Keratinocyte (primary cell): ENCODE measurements at regions not wholly inside any gene's neighbourhood (a gene's known extent, or its start where the extent isn't known, plus 50 kb on each side); places are given as distances from the start of the nearest gene placed in this dataset.

ENCODE experiments used
- DNase-seq: peaks from one replicate; pipeline ENCODE4 v3.0.0-alpha.2; 2011; ENCODE audit warnings: low read depth, missing footprints, low spot score
- FAIRE-seq: peaks from 2 replicates; lab custom pipeline; 2011; peaks lifted over from hg19 to GRCh38; lab: Jason Lieb, UNC
- H2AFZ ChIP-seq: 2 replicates; pipeline ENCODE4 v1.6.0; 2012; ENCODE audit warnings: low read length, control low read depth, inconsistent platforms; ENCODE audit not compliant: control insufficient read depth
- H3K27ac ChIP-seq: 2 replicates; pipeline ENCODE4 v1.5.1; 2011; ENCODE audit warnings: low read length; ENCODE audit not compliant: control insufficient read depth, insufficient read depth
- H3K27me3 ChIP-seq: 3 replicates; pipeline ENCODE4 v1.6.0; 2011; ENCODE audit warnings: low read length; ENCODE audit not compliant: control insufficient read depth, insufficient read depth; ENCODE audit errors: extremely low read depth
- H3K36me3 ChIP-seq, 2 experiments: 2 replicates in 1 of 2; 3 replicates in 1 of 2; pipeline ENCODE4 v1.5.1; 2011; ENCODE audit warnings: low read length in 2 of 2, mild to moderate bottlenecking in 1 of 2; ENCODE audit not compliant: control insufficient read depth in 2 of 2, insufficient read depth in 2 of 2; ENCODE audit errors: extremely low read depth in 1 of 2
- H3K4me1 ChIP-seq: 3 replicates; pipeline ENCODE4 v1.5.1; 2011; ENCODE audit warnings: low read length; ENCODE audit not compliant: control insufficient read depth, insufficient read depth; ENCODE audit errors: extremely low read depth
- H3K4me2 ChIP-seq: 3 replicates; pipeline ENCODE4 v1.6.0; 2011; ENCODE audit warnings: low read depth, low read length; ENCODE audit not compliant: control insufficient read depth, insufficient read depth; ENCODE audit errors: extremely low read depth
- H3K4me3 ChIP-seq, 3 experiments: fragments of 200-600 bp in 1 of 3; sonication (generic) in 1 of 3; 2 replicates in 2 of 3; 3 replicates in 1 of 3; pipeline ENCODE4 v1.5.1; 2011 to 2016; ENCODE audit warnings: low read length in 3 of 3, mild to moderate bottlenecking in 3 of 3, control low read depth in 2 of 3, inconsistent platforms in 1 of 3, low read depth in 1 of 3, mixed read lengths in 1 of 3, mixed run types in 1 of 3, moderate library complexity in 1 of 3; ENCODE audit not compliant: control insufficient read depth in 2 of 3, insufficient read depth in 2 of 3; ENCODE audit errors: extremely low read depth in 1 of 3
- H3K79me2 ChIP-seq: 2 replicates; pipeline ENCODE4 v1.6.0; 2012; ENCODE audit warnings: low read length; ENCODE audit not compliant: control insufficient read depth, insufficient read depth
- H3K9ac ChIP-seq: 3 replicates; pipeline ENCODE4 v1.6.0; 2011; ENCODE audit warnings: low read length; ENCODE audit not compliant: control insufficient read depth, insufficient read depth; ENCODE audit errors: extremely low read depth
- H3K9me1 ChIP-seq: 3 replicates; pipeline ENCODE4 v1.6.0; 2011; ENCODE audit warnings: low read length; ENCODE audit not compliant: control insufficient read depth, insufficient read depth; ENCODE audit errors: extremely low read depth
- H3K9me3 ChIP-seq: 2 replicates; pipeline ENCODE4 v1.5.1; 2012; ENCODE audit warnings: low read depth, low read length; ENCODE audit not compliant: control insufficient read depth
- H4K20me1 ChIP-seq: 3 replicates; pipeline ENCODE4 v1.6.0; 2011; ENCODE audit warnings: low read length; ENCODE audit not compliant: control insufficient read depth, insufficient read depth; ENCODE audit errors: extremely low read depth
- CTCF ChIP-seq, 3 experiments: IDR thresholded peaks in 1 of 3; conservative IDR thresholded peaks in 1 of 3; optimal IDR thresholded peaks in 1 of 3; 2 replicates in 2 of 3; 3 replicates in 1 of 3; pipeline versions ENCODE3 to v1.5.1; 2011; ENCODE audit warnings: low read length in 3 of 3, mild to moderate bottlenecking in 3 of 3, moderate library complexity in 2 of 3, control low read depth in 1 of 3, inconsistent platforms in 1 of 3; ENCODE audit not compliant: insufficient read depth in 2 of 3; ENCODE audit errors: extremely low read depth in 1 of 3
- EZH2 ChIP-seq: IDR thresholded peaks from one replicate; pipeline ENCODE4 v1.6.1; 2012; ENCODE audit warnings: inconsistent platforms, mild to moderate bottlenecking, low read length, moderate library complexity
- dilution Hi-C: fragments of 300-500 bp; cut with MboI; formaldehyde crosslinking; loops from one replicate; pipeline ENCODE4 v1.7.0; 2020; ENCODE audit warnings: low sequenced_read_pairs; ENCODE audit not compliant: extremely low pct_ligation_motif_present

- H3K4me2 ChIP-seq: no peak overlapping the region
- no peak overlapping the region for H3K4me3 ChIP-seq
- no peaks in the 10 kb centered on the region for H3K4me1 ChIP-seq
- H3K9me3 ChIP-seq: no peaks in the 10 kb centered on the region
- TF ChIP-seq CTCF (optimal IDR thresholded peaks at IDR 0.05 in 1 of 3, IDR thresholded peaks at IDR 0.05 in 1 of 3, conservative IDR thresholded peaks at IDR 0.05 in 1 of 3; ENCODE audit: extremely low read depth in 1 of 3, insufficient read depth in 2 of 3, low read length in 3 of 3) (no peak), EZH2 (no peak)
- H2AFZ ChIP-seq: no peak overlapping the region
- H3K9me1 ChIP-seq: no peaks in the 10 kb centered on the region
- dilution Hi-C loops: no loop called here
- FAIRE-seq: no peak
- no peak for DNase-seq
- no peaks in the 10 kb centered on the region for H4K20me1 ChIP-seq
- H3K36me3 ChIP-seq: no peaks in the 10 kb centered on the region
- no peak overlapping the region for H3K27ac ChIP-seq
- no peak overlapping the region for H3K9ac ChIP-seq
- peaks cover 3% of the 10 kb centered on the region for H3K27me3 ChIP-seq
- H3K79me2 ChIP-seq: no peaks in the 10 kb centered on the region
Measured at GRCh38 chr14:103230658-103231334, 103.2 kb upstream of the EIF5 start.

GRCh38 chr14:103231376-103232019 lies 102.5 kb upstream of the EIF5 start:
- no peak for FAIRE-seq
- TF ChIP-seq CTCF (optimal IDR thresholded peaks at IDR 0.05 in 1 of 3, IDR thresholded peaks at IDR 0.05 in 1 of 3, conservative IDR thresholded peaks at IDR 0.05 in 1 of 3; ENCODE audit: extremely low read depth in 1 of 3, insufficient read depth in 2 of 3, low read length in 3 of 3) (no peak), EZH2 (no peak)
- H4K20me1 ChIP-seq: no peaks in the 10 kb centered on the region

More at GRCh38 chr14:103231376-103232019, 102.5 kb upstream of the EIF5 start:
- H3K9me1 ChIP-seq: no peaks in the 10 kb centered on the region
- no peak overlapping the region for H2AFZ ChIP-seq
- dilution Hi-C loops: no loop called here
- H3K9ac ChIP-seq: no peak overlapping the region
- H3K36me3 ChIP-seq: no peaks in the 10 kb centered on the region
- H3K4me2 ChIP-seq: no peak overlapping the region
- H3K9me3 ChIP-seq: no peaks in the 10 kb centered on the region
- H3K79me2 ChIP-seq: no peaks in the 10 kb centered on the region
- H3K27me3 ChIP-seq: peaks cover 3% of the 10 kb centered on the region
- no peak overlapping the region for H3K27ac ChIP-seq
- H3K4me3 ChIP-seq: no peak overlapping the region
- H3K4me1 ChIP-seq: no peaks in the 10 kb centered on the region
- DNase-seq: no peak
